NCI-H226 (cell line): ENCODE measurements at regions not wholly inside any gene's neighbourhood (a gene's known extent, or its start where the extent isn't known, plus 50 kb on each side); places are given as distances from the start of the nearest gene placed in this dataset.

Source experiments
- DNase-seq: peaks from one replicate; pipeline ENCODE4 v3.0.0-alpha.2; 2015

DNA sequence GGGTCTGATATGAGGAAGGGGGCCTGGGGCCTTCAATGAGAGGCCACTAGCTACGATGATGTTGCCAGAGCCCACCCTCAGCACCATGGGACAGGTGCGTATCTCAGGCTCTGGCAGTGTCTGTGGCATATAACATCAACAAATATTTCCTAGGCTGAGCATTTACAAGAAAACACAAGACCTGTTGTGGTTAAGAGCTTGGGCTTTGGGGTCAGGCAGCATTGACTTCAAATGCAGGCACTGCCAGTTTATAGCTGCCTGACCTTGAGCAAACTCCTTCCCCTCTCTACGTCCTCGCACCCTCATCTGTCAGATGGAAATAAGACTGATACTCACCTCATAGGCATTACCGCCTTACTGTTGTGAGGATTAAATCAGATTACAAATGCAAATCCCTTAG, 156.0 kb downstream of the KATNAL1 start:
- DNase-seq, result no peak

DNA sequence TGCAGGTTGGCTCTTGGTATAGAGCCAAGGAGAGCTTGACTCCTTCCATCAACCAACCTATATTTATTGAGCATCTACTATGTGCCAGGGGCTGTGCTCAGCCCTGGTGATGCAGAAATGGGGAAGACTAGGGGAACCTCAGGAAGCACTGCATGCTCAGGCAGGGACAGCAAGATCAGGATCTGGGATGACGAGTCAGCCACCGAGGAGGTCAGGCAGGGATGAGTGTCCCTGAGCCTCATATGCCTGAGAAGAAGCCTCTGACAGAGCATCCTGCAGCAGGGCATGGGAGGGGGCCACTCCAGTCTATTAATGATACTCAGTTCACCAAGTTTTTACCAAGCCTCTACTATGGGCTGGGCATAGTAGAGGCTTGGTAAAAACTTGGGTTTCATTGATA, 158.1 kb downstream of the KATNAL1 start:
- no peak for DNase-seq

DNA sequence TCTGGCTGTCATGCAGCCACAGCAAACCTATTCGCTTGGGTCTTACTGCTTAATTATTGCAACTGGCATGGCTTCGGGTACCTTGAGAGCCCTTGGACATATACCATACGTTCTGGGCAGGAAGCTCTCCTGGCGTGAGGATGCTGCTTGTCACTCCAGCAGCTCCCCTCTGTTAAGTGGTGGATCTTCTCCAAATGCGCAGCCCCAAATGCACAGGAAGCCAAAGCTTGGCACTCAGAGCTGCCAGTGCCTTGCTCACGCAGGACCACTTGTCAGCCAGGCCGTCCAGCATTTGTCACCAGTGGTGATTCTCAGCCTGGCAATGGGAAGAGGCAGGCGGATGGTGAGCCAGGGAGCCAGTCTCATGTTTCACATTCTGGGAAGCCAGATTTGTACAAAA, 158.6 kb downstream of the KATNAL1 start:
- DNase-seq, result no peak

DNA sequence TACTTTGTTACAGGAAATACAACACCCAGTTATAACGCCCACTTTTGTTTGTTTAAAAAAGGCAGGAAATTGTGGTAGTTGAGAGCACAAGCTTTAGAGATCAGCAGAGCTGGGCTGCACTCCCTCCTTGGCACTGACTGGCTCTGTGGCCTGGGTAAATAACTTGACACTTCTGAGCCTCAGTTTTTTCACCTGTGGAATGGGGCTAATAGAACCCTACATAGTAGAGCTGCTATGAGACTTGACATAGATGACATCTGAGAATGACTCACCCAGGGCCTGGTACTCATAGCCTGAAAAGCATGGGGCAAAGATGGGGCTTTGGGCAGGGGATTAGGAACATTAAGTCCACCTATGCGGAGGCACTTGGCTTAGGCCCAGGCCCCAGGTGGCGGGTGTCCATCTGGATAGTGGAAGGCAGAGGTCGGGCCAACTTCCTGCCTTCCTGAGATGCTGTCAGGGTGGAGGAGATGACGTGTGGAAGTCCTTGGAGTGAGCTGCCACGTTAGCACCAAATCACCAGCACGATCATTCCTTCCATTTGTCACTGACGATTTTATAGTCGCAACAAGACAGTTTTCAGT, 159.1 kb downstream of the KATNAL1 start:
- DNase-seq, result no peak

DNA sequence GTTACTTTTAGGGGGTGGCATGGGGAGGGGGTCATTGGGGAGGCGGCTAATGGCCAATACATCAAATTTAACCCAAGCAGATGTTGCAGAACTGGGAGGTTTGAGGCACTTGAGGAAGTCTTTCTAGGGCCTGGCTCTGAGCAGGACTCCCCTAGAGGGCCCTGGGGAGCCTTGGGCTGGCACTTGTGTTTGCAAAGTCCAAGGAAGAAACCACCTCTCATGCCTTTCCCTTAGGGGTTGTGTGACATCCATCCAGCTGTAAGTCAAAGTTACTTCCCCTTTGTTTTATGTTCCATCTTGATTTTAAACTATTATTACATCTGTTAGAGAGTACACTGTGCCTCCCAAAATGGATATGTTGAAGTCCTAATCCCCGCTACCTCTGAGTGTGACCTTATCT, 159.9 kb downstream of the KATNAL1 start:
- DNase-seq, result no peak

DNA sequence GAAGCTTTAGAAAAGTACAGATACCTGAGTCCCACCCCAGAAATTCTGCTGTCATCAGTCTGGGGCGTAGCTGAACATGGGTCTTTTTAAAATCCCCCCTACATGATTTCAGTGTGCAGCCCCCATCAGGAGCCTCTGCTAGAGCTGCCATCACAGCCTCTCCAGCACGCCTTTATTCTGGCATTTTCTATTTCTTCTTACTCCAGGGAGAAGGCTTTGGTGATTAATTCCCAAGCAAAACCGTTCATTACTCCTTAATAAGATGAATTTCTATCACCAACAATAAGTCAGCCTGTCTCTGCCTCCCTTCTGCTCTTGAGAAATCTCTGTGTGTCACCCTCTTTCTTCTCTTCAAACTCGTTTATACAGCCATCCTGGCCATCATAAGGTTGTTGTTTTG, 160.3 kb downstream of the KATNAL1 start:
- DNase-seq, result no peak

DNA sequence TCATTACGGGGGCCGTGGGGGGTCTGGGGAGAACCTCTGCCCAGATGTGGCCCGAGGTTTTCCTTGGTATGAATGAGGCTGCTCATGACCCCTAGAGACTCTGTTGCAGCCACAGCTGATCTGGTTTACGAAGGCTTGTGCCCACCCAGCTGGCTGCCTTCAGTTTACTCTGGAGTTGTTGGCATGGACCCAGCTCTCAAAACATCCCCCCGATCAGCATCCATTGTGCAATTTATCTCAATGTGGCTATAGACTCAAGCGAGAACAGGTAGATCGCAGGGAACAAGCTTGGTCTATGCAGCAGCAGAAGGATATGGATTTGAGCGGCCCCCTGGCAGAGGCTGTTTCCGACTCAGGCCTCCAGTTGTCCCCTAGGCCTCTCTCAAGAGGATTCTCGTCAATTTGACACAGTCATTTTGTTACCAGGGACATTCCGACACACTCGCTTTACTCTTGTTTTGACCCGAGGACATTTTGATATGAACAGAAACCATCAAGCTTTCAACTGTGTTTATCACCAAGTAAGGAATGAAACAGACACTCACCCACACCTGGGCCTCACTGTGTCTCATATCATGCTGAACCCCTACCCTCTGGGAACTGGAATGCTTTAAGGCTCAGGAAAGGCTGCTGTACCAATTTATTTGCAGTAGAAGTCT, 161.5 kb downstream of the KATNAL1 start:
- DNase-seq, result no peak

DNA sequence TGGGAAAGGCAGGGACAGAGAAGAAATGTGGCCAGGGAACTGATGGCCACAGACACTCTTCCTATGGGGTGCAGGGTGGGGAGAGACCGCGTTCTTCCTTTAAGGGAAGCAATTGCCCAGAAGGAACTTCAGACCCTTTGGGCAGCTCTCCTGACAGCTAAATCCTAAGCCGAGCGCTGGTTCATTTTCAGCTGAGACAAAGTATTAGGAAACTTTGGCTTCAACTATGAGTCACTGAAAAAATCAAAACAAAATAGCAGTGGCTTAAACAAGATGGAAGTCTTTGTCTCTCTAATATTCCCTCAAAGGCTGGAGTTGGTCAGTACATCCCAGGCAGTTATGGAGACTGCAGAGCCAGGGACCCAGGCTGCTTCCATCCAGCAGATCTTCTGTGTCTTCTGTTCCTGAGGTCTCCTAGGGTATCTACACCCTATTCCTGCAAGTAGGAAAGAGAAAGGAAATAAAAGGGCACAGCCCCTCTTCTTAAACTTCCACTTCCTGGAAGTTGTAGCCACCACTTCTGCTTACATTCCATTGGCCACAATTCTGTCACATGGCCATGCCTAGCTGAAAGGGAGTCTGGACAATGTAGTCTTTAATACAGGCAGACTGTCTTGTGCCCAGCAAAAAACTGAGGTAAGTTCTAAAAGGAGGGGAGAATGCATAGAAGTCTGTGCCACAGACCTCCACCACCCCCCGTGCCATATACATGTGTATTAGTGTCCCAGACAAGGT, 163.5 kb downstream of the KATNAL1 start:
- DNase-seq, result peak; percentile 22

DNA sequence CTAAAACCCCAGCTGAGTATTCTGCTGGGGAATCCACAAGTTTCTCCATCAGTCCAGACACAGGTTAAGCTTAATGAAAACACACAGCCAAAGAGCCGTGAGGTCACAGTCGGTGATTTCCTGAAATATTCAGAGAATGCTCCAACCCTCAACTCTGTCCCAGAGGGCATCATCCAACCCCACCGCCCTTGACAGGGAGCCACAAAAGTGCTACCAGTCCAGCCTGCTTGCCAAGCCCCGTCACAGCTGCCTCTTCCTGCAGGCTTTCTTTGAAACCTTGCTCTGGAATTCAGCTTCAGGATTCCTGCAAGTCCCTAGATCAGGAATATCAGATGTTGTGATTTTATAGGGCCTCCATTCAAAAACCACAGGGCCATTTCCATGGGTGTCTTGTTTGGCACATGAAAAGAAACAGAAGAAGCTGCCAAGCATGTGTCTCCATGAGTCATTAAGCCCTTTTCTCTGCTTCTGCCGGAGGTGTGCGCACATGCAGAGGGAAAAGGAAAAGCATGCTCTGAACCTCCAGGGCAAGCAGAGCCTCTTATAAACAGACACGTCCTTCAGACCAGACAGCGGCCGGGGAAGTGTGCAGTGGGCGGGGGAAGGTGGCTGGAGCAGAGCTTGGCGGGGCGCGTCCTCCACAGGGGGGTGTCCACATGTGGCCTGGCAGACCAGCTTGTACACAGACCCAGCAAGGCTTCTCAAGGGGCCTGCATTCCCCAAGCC, 164.7 kb downstream of the KATNAL1 start:
- peak; percentile 86 for DNase-seq

DNA sequence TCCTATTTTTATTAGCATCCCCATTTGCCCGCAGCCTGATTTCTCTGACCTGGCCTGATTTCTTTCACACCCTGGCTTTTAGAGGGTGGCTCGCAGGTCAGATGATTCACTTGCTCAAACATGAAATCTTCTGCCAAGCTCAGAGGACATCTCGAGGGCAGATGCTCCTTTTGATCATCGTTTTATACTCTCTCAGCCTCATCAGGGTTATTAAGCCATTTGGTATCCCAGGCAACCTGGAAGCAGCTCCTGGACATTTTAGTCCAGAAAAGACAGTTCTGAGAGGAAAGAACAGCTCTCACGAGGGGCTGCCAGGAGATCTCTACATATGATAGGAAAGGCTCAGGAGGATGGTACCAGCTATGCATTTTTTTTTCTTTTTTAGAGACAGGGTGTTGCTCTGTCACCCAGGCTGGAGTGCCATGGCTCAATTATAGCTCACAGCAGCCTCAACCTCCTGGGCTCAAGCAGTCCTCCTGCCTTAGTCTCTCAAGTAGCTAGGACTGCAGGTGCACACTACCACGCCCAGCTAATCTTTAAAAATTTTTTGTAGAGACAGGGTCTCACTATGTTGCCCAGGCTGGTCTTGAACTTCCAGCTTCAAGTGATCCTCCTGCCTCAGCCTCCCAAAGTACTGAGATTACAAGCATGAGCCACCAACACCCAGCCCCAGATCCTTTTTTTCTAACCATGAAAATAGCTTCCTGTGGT, 165.4 kb downstream of the KATNAL1 start:
- no peak for DNase-seq

DNA sequence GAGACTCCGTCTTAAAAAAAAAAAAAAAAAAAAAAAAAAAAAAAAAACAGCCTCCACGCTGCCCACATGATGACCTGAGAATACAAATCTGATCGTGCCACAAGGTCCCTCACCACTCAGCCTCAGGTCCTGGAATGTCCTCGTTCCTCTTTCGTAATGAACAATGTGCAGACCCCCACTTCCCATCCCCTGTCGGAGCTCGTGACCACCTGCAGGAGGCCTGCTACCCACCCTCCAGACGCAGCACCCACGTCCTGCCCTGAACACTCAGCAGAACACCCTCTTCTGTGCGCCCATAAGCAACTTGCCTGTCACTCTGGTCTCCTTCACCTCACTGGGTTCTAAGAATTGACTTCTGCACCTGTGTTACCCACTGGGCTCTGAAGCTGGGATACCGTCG, 166.4 kb downstream of the KATNAL1 start:
- no peak for DNase-seq

DNA sequence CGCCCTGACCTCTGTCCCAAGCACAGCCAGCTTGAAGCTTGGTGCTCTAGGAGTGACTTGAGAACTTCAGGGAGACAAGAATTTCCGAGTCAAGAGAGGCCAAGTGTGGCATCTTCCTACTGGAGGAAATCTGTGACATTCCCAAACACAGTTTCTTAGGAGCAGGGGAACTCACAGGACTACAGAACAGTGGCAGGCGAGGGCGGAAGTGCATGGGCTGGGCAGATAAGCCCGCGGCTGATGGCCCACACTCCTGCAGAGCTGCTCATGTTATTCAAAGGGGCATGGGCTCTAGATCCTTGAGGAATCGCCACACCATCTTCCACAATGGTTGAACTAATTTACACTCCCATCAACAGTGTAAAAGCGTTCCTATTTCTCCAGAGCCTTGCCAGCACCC, 168.8 kb downstream of the KATNAL1 start:
- no peak for DNase-seq

DNA sequence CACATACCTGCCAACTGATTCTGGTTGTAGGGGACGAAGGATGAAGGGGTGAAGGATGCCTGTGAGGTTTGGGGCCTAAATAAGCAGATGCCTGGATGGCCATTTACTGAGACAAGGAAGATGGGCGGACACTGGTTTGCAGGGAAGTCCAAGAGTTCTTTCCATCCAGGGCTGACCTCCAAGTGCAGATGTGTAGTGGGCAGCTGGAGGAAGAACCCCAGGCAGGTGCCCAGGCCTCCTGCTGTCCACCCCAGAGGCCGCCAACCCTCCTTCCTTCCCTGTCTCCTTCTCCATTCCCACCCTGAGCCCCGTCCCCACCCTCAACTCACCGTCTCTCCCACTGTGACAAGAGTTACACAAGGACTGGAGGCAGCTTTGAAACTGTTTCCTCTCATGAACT, 171.5 kb downstream of the KATNAL1 start:
- DNase-seq, result no peak

DNA sequence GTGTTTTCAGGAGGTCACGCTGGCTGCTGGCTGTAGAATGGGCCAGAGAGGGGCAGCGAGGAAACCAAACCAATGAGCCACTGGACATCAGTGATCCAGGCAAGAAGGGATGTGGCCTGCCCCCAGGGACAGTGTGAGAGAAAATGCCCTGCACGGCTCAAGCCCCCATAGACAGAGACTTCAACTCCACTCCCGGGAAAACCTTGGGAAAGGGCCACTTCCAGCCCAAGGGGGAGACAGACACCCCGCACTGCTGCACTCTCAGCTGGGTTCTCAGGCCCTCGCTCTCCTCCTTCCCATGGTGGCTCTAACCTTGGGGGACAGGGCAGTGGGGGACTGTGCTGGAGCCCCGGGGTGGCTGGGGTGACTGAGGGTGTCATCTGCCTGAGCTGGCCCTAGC, 172.0 kb downstream of the KATNAL1 start:
- DNase-seq, result no peak

DNA sequence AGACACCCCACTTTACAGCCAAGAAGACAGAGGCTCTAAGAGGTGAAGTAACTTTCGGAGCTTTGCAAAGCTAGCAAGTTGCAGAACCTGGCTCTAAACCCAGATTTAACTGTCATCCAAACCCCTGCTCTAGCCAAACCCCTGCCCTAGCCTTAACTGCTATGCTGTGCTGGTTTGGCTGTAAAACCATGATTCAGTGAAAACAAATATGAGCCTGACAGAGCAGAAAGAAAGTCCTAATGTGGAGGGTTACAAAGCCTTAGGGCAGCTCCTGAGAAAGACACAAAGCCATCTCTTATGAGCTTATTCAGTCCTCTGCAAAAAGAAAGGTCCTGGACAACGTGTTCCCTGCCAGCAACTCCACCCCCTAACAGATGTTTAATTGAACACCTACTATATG, 172.8 kb downstream of the KATNAL1 start:
- no peak for DNase-seq

DNA sequence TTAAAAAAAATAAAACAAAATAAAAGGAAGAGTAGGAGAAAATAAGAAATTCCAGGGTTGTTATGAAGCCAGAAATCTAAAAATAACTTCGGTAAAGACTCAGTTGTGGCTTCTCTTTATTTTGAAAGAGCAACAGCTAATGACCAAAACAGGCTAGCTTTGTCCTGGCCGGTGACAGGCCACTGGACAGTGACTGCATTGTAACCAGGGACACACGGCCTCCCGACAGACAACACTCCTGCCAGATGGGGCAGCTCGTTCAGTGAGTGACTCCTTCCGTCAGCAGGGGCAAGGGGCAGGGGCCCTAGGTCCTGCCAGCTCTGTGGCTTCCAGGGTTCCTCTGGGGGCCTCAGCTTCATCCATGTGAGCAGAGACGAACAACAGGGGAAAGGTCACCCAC, 173.4 kb downstream of the KATNAL1 start:
- DNase-seq, result no peak

DNA sequence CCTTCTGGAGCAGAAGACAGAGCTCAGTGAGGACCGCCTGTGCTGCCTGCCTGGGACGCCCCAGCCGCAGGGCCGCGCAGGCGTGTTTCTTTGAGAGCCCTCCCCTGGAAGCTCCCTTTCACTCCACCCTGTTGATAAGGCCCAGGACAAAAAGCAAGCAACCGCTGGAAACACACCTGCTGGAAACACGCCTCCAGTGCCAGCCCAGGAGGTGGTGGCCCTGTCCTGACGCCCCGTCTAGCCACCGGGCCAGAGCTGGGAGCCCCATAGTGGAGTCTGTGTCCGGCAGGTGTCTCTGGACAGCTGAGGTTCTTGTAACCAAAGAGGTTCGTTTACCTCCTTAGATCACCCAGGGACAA, 173.8 kb downstream of the KATNAL1 start:
- DNase-seq, result no peak

DNA sequence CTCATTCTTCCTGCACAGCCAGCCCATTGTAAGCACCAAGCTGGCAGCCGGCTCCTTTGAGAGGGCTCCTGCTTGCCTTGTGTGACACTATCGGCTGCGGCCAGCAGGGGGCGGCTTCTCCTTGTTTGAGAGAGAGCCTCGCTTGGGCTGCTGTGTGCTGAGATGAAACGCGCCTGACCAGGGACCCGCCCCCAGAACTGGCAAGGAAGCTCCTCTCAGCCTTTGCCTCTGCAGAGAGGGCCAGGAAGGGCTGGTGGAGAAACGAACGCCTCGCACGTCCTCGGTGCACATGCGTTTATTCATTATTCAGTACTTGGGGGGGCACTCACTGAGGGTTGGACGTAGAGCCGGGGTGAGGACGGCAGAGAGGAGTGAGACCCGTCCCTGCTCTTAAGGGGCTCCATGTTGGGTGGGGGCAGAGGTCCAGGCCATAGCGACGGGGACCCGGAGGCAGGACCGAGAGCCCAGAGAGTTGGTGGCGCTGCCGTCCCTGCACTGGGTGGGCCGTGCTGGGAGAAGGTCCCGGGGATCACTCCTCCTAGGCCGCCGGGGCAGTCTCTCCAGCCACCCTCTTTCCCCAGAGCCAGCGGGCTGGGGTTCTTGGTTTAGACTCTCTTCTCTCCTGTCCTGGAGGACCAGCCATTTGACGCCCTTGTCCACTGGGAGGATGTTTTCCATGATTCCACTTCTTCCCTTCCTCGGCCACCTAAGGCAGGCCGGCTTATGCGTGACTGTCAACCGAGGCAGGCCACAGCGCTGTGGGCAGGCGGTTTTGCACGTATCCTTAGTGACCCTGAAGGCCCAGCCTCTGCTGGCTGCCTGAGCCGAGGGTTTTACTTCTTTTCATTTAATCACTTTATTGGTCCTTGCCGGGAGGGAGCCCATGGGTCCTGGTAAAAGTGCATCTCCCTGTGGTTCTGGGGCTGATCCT, 174.5 kb downstream of the KATNAL1 start:
- DNase-seq, result peak; percentile 63

DNA sequence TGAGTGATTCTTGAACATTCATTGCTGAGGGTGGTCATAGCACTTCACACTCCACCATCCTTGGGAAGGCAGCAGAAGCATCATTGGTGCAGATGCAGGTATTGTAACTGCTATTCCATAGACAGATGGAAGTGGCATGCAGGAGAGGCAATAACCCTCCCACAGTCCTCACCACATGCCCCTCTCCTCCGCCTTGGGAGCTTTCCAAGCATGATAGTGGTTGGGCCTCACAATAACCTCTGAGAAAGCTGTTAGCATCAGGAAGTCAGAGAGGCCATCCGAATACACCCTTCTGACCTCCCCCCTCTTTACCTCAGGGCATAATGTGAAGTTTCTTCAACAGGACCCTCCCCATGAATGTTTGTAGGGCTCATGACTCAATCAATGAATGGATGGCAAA, 177.9 kb downstream of the KATNAL1 start:
- no peak for DNase-seq

DNA sequence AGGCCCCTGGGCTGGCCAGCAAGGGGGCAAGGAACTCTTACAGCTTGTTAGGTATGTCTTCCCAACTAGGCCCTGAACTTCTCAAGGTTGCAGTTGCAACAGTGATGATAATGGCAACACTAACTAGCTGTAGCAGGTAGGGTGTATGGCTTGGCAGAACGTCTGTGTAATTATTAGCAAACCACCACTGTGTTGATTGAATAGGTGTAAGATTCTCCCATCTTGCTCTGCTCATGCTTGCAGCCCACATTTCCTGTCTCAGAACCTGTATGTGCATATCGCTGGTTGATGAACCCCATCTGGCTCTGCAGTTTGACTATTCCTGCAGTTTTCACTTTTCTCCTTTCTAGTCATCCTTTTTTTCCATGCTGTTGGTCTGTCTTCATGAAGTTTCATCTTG, 178.8 kb downstream of the KATNAL1 start:
- no peak for DNase-seq

DNA sequence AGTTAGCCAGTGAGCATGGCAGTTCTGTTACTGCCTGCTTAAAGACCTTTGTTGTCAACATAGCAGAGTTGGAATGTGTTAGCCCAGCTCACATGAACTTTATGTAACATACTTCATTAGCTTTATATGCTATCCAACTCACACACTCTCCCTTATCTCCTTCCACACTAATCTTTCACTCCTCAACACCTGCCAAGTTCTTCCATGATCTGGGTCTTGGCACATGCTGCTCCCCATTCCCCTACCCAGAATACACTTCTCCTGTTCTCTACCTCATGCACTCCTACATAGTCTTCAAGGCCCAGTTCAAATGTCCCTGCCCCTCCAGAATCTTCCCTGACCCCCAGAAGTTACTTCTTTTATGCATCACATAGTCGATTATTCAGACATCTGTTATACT, 179.3 kb downstream of the KATNAL1 start:
- peak; percentile 36 for DNase-seq

DNA sequence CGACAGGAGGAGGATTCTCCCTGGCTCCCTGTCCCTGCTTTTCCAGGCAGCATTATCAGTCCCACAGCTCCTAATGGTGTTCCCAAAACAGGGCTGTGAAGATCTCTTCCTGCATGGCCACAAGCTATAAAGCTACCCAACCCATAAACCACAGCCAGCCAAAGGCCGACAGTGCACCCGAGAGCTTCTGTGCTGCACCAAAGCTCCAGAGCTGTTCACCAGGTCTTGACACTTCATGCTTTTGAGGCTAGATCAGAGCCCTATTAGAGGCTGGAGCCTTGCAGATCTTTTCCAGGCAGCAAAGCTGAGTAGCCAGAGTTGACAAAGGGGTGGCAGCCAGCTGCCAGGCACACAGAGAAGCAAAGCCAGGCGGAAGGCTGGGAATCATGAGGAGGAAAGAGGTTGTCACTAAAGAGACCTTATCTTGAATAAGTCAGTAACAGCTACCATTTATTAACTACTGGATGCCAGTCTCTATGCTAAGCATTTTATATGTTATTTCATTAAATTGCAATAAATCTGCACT, 180.4 kb downstream of the KATNAL1 start:
- DNase-seq, result no peak
